Cardiac muscle cell (in vitro differentiated cells and primary cell): ENCODE measurements at regions not wholly inside any gene's neighbourhood (a gene's known extent, or its start where the extent isn't known, plus 50 kb on each side); places are given as distances from the start of the nearest gene placed in this dataset.
A peak's percentile ranks its signal among the peaks of the same experiment; 100 is the strongest.

ENCODE experiments used
- DNase-seq, 2 donors: peaks; one replicate each; pipeline versions ENCODE4 v3.0.0 to v3.0.0-alpha.2; 2010 to 2017; ENCODE audit warnings: low read depth in 1 of 2, low spot score in 1 of 2
- H3K27ac ChIP-seq: fragments of 200-600 bp; sonication (generic); 2 replicates; pipeline ENCODE4 v1.5.1; 2016
- H3K27me3 ChIP-seq: fragments of 200-600 bp; sonication (generic); 2 replicates; pipeline ENCODE4 v1.6.0; 2016; ENCODE audit warnings: control low read depth
- H3K36me3 ChIP-seq: fragments of 200-600 bp; sonication (generic); 2 replicates; pipeline ENCODE4 v1.5.1; 2016; ENCODE audit warnings: control low read depth
- H3K4me1 ChIP-seq: fragments of 200-600 bp; sonication (generic); 2 replicates; pipeline ENCODE4 v1.8.1; 2017; ENCODE audit warnings: low read depth, mild to moderate bottlenecking, mixed run types
- H3K4me3 ChIP-seq: fragments of 200-600 bp; sonication (generic); 2 replicates; pipeline ENCODE4 v1.5.1; 2016; ENCODE audit warnings: mild to moderate bottlenecking
- H3K9me3 ChIP-seq: fragments of 200-600 bp; sonication (generic); 2 replicates; pipeline ENCODE4 v1.5.1; 2017; ENCODE audit warnings: low read depth, mild to moderate bottlenecking, control low read depth
- CTCF ChIP-seq: IDR thresholded peaks from 2 replicates; pipeline ENCODE4 v1.5.1; 2012; ENCODE audit warnings: low read depth, mild to moderate bottlenecking, low read length

GRCh38 chr1:58401991-58402390 lies 144.5 kb downstream of the OMA1 start:
- Histone ChIP-seq H3K4me3 (no peak overlapping the region), H3K27me3 (peaks cover 16% of the 10 kb centered on the region), H3K4me1 (no peaks in the 10 kb centered on the region), H3K36me3 (no peaks in the 10 kb centered on the region), H3K9me3 (no peaks in the 10 kb centered on the region), H3K27ac (no peak overlapping the region)
- DNase-seq: peak in 1 of 2 donors; percentile 41
- TF ChIP-seq CTCF: no peak

- no peak for DNase-seq
- Histone ChIP-seq H3K4me3 (no peak overlapping the region), H3K27me3 (peaks cover 12% of the 10 kb centered on the region), H3K9me3 (no peaks in the 10 kb centered on the region), H3K4me1 (no peaks in the 10 kb centered on the region), H3K27ac (no peak overlapping the region), H3K36me3 (no peaks in the 10 kb centered on the region)
- TF ChIP-seq CTCF: no peak
Measured at GRCh38 chr1:58399176-58399575, 147.3 kb downstream of the OMA1 start.

GRCh38 chr1:58398714-58399113 lies 147.8 kb downstream of the OMA1 start:
- Histone ChIP-seq H3K9me3 (no peaks in the 10 kb centered on the region), H3K27ac (no peak overlapping the region), H3K4me1 (no peaks in the 10 kb centered on the region), H3K4me3 (no peak overlapping the region), H3K36me3 (no peaks in the 10 kb centered on the region), H3K27me3 (peaks cover 11% of the 10 kb centered on the region)
- TF ChIP-seq CTCF: no peak
- no peak for DNase-seq

DNA sequence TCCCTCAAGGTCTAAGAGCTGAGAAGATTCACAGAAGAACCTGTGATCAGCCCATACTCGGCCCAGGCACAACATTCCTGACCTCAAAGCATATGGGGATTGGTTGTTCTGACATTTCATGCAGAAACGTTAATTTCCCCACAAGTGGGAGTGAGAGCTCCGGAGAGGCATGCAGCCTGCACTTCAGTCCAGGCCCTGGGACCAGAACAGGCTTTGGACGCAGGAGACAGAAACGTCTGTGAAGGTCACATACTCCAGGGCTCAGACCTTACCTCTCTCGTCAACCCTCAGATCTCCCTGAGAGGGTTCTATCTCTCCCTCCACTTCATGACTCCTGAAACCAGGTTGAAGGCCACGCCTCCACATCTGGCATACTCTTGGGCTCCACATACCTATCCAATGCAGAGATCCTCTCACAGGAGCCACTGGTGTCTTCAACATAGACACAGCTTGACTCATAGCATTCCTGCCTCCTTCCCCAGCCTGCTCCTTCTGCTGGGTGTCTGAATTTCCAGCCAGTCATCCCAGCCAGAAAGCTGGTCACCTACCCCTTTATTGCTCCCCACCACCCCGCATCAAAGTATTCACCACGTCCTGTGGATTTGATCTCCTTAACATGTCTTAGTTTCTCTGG lies 149.2 kb downstream of the OMA1 start:
- Histone ChIP-seq H3K4me1 (no peaks in the 10 kb centered on the region), H3K27me3 (peaks cover 6% of the 10 kb centered on the region), H3K4me3 (no peak overlapping the region), H3K9me3 (no peaks in the 10 kb centered on the region), H3K36me3 (no peaks in the 10 kb centered on the region), H3K27ac (no peak overlapping the region)
- peak in 1 of 2 donors; percentile 29 for DNase-seq
- no peak for TF ChIP-seq CTCF

DNA sequence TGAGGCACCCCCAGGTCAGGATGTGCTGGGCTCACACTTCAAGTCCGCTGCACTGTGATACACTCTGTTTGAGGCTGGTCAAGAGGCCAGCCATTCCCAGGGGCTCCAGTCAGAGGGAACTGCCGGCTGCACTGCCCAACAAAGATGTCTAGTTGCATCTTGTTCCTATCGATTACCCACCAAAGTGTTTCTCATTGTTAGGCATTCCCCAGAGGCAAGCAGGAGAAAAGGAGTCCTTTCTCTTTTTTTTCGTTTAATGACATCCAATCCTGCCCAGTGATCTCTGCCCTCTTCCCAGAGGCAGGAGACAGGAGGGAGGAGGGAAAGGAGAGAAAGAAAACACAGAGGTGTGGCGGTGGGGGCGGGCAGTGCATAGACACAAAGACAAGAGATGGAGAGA lies 150.4 kb downstream of the OMA1 start:
- Histone ChIP-seq H3K4me3 (no peak overlapping the region), H3K9me3 (no peaks in the 10 kb centered on the region), H3K27ac (no peak overlapping the region), H3K4me1 (no peaks in the 10 kb centered on the region), H3K36me3 (no peaks in the 10 kb centered on the region), H3K27me3 (peaks cover 4% of the 10 kb centered on the region)
- TF ChIP-seq CTCF: no peak
- no peak for DNase-seq
